ENCODE measurements at regions not wholly inside any gene's neighbourhood (a gene's known extent, or its start where the extent isn't known, plus 50 kb on each side); places are given as distances from the start of the nearest gene placed in this dataset.

- Histone ChIP-seq H3K79me1 (ENCODE audit: low read depth, low read length) (no peaks in the 10 kb centered on the region), H3K9ac (replicated peaks in 1 of 4; ENCODE audit: extremely low read depth in 1 of 4, low read depth in 3 of 4, low read length in 3 of 4) (no peak overlapping the region), H3K18ac (ENCODE audit: extremely low read depth, low read length) (no peak overlapping the region), H4K91ac (replicated peaks; ENCODE audit: insufficient read length, low read length) (no peak overlapping the region), H3K4me2 (ENCODE audit: insufficient read depth in 1 of 2, low read depth in 2 of 2, low read length in 2 of 2) (peak overlapping the region; percentile 75 to 78), H2AFZ (ENCODE audit: low read length) (no peak overlapping the region), H3K79me2 (ENCODE audit: control insufficient read depth in 1 of 2, insufficient read depth in 2 of 2, low read length in 2 of 2) (no peaks in the 10 kb centered on the region), H2BK12ac (ENCODE audit: low read depth, low read length) (peak overlapping the region; percentile 63; the same call in 1 of the 2 replicates), H3K4ac (replicated peaks; ENCODE audit: insufficient read length, low read depth, low read length) (no peak overlapping the region), H3K14ac (ENCODE audit: insufficient read length) (no peak overlapping the region), H3K23ac (ENCODE audit: insufficient read length) (no peak overlapping the region), H2BK120ac (replicated peaks; ENCODE audit: low read depth, low read length) (no peak overlapping the region), H3K4me1 (replicated peaks in 1 of 4; ENCODE audit: control insufficient read depth in 3 of 4, insufficient read depth in 4 of 4, low read length in 3 of 4) (peaks cover 0 to 10% (median 3%) of the 10 kb centered on the region in 4 experiments; a peak in 3 of 7 replicates), H3K23me2 (ENCODE audit: low read depth, low read length) (peaks cover 2% of the 10 kb centered on the region; the same call in 1 of the 2 replicates), H3K27me3 (replicated peaks in 1 of 4; ENCODE audit: control insufficient read depth in 3 of 4, extremely low read depth in 1 of 4, insufficient read depth in 3 of 4, low read length in 3 of 4) (peaks cover 2 to 29% (median 18%) of the 10 kb centered on the region in 4 experiments), H3K4me3 (ENCODE audit: extremely low read depth in 1 of 4, insufficient read depth in 2 of 4, low read depth in 3 of 4, low read length in 4 of 4) (peak overlapping the region; percentile 41 to 64 (median 48)), H3K9me3 (ENCODE audit: insufficient read depth in 2 of 2, low read depth in 1 of 2, low read length in 1 of 2) (no peaks in the 10 kb centered on the region), H2AK5ac (ENCODE audit: low read depth, low read length) (no peak overlapping the region), H3K56ac (replicated peaks; ENCODE audit: insufficient read length, low read depth, low read length) (no peak overlapping the region), H3K27ac (ENCODE audit: low read depth, low read length) (no peak overlapping the region), H2BK5ac (ENCODE audit: low read depth, low read length) (no peak overlapping the region), H2BK20ac (ENCODE audit: low read length) (0 out of 2 replicates have a peak overlapping the region, but pooled peaks have one; percentile 10), H2BK15ac (ENCODE audit: low read length) (no peak overlapping the region), H4K8ac (ENCODE audit: extremely low read depth, insufficient read depth, low read length) (no peak overlapping the region; the same call in 1 of the 2 replicates), H4K5ac (ENCODE audit: insufficient read length, low read depth, low read length) (no peak overlapping the region), H3K36me3 (ENCODE audit: control insufficient read depth in 2 of 4, insufficient read depth in 4 of 4, low read length in 3 of 4) (no peaks in the 10 kb centered on the region), H4K20me1 (replicated peaks in 1 of 2; ENCODE audit: control insufficient read depth in 1 of 2, insufficient read depth in 2 of 2, low read length in 2 of 2) (no peaks in the 10 kb centered on the region)
- TF ChIP-seq BACH1 (IDR thresholded peaks at IDR 0.05; ENCODE audit: low read length) (no peak), SUZ12 (IDR thresholded peaks at IDR 0.05; ENCODE audit: low read length) (peak; percentile 26; the same call in 1 of the 2 replicates), EZH2 (IDR thresholded peaks at IDR 0.05; ENCODE audit: low read depth, low read length, severe bottlenecking) (peak; percentile 33), ASH2L (IDR thresholded peaks at IDR 0.05; ENCODE audit: low read length) (no peak), KDM1A (IDR thresholded peaks at IDR 0.05; ENCODE audit: borderline replicate concordance, low read length) (peak; percentile 27; the same call in 1 of the 2 replicates), HDAC6 (IDR thresholded peaks at IDR 0.05; ENCODE audit: low read depth, low read length) (no peak)
- CTCF ChIA-PET (ENCODE audit: partially characterized antibody) = interaction anchor here (0.8 to 2.9 kb wide), 6 partner anchors 10 to 418 kb away, joined by 3 to 12 read pairs (median 4); no protein-coding TSS in a partner anchor
- no peak for DNase-seq (ENCODE audit: low read depth in 1 of 2, low spot score in 2 of 2)
- 28% methylated on average over 25 of the region's 30 CpGs; no CpG with 5 or more reads in 1 of the 2 experiments for WGBS, 2 experiments (ENCODE audit: extremely low coverage in 1 of 2, insufficient coverage in 1 of 2, insufficient read length in 1 of 2, insufficient replicate concordance in 2 of 2, low coverage in 1 of 2, low lambda C conversion rate in 2 of 2, missing lambda C conversion rate in 1 of 2)
- POLR2A ChIA-PET (ENCODE audit: partially characterized antibody) = interaction anchor here (1.0 to 3.1 kb wide), 4 partner anchors 8 to 396 kb away, joined by 3 to 16 read pairs (median 6); no protein-coding TSS in a partner anchor
- no peak for FAIRE-seq
Observed at GRCh38 chr9:129549684-129550083, 71.2 kb downstream of the C9orf50 start.
